A673 (cell line): ENCODE measurements at regions not wholly inside any gene's neighbourhood (a gene's known extent, or its start where the extent isn't known, plus 50 kb on each side); places are given as distances from the start of the nearest gene placed in this dataset.

Experiments
- EZH2 ChIP-seq: fragments of 200-600 bp; sonication (generic); IDR thresholded peaks from 2 replicates; pipeline ENCODE4 v1.6.1; 2017; ENCODE audit warnings: borderline replicate concordance, low read depth, mild to moderate bottlenecking, mixed read lengths, antibody characterized with exemption, low read length; ENCODE audit not compliant: poor library complexity, severe bottlenecking
- TF ChIP-seq, protein P1 (sequence below): fragments of 300-800, 200-600 bp; sonication (generic); conservative IDR thresholded peaks from 2 replicates; pipeline ENCODE4 v1.5.1; 2017; ENCODE audit warnings: low read depth, mild to moderate bottlenecking, antibody characterized with exemption, low read length, moderate library complexity, mixed read lengths

DNA sequence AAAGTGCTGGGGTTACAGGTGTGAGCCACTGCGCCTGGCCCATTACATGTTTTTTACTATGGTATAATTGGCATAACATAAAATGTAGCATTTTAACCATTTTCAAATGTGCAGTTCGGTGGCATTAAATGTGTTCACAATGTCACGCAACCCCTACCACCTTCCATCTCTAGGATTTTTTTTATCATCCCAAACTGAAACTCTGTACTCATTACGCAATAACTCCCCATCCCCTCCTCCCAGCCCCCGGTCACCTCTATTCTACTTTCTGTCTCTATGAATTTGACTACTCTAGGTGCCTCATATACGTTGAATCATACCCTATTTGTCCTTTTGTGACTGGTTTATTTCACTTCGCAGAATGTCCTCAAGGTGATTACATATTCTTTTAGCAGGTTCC is 233.1 kb upstream of the ARID1B start:
- TF ChIP-seq, protein P1, sequence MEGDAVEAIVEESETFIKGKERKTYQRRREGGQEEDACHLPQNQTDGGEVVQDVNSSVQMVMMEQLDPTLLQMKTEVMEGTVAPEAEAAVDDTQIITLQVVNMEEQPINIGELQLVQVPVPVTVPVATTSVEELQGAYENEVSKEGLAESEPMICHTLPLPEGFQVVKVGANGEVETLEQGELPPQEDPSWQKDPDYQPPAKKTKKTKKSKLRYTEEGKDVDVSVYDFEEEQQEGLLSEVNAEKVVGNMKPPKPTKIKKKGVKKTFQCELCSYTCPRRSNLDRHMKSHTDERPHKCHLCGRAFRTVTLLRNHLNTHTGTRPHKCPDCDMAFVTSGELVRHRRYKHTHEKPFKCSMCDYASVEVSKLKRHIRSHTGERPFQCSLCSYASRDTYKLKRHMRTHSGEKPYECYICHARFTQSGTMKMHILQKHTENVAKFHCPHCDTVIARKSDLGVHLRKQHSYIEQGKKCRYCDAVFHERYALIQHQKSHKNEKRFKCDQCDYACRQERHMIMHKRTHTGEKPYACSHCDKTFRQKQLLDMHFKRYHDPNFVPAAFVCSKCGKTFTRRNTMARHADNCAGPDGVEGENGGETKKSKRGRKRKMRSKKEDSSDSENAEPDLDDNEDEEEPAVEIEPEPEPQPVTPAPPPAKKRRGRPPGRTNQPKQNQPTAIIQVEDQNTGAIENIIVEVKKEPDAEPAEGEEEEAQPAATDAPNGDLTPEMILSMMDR, result no peak
- TF ChIP-seq EZH2, result no peak
